ENCODE measurements at regions not wholly inside any gene's neighbourhood (a gene's known extent, or its start where the extent isn't known, plus 50 kb on each side); places are given as distances from the start of the nearest gene placed in this dataset.

- Histone ChIP-seq H3K14ac (ENCODE audit: insufficient read length) (no peak overlapping the region), H3K4ac (replicated peaks; ENCODE audit: insufficient read length, low read depth, low read length) (no peak overlapping the region), H3K79me1 (ENCODE audit: low read depth, low read length) (no peaks in the 10 kb centered on the region), H4K5ac (ENCODE audit: insufficient read length, low read depth, low read length) (no peak overlapping the region), H4K8ac (ENCODE audit: extremely low read depth, insufficient read depth, low read length) (no peak overlapping the region), H3K79me2 (ENCODE audit: control insufficient read depth in 1 of 2, insufficient read depth in 2 of 2, low read length in 2 of 2) (no peaks in the 10 kb centered on the region), H3K27ac (ENCODE audit: low read depth, low read length) (no peak overlapping the region), H2BK12ac (ENCODE audit: low read depth, low read length) (no peak overlapping the region), H2AK5ac (ENCODE audit: low read depth, low read length) (no peak overlapping the region), H2BK5ac (ENCODE audit: low read depth, low read length) (no peak overlapping the region), H3K27me3 (replicated peaks in 1 of 4; ENCODE audit: control insufficient read depth in 3 of 4, extremely low read depth in 1 of 4, insufficient read depth in 3 of 4, low read length in 3 of 4) (no peaks in the 10 kb centered on the region), H2BK120ac (replicated peaks; ENCODE audit: low read depth, low read length) (no peak overlapping the region), H2BK15ac (ENCODE audit: low read length) (no peak overlapping the region), H3K23ac (ENCODE audit: insufficient read length) (no peak overlapping the region), H3K23me2 (ENCODE audit: low read depth, low read length) (no peaks in the 10 kb centered on the region), H3K9ac (replicated peaks in 1 of 4; ENCODE audit: extremely low read depth in 1 of 4, low read depth in 3 of 4, low read length in 3 of 4) (no peak overlapping the region), H4K91ac (replicated peaks; ENCODE audit: insufficient read length, low read length) (no peak overlapping the region), H3K9me3 (ENCODE audit: insufficient read depth in 2 of 2, low read depth in 1 of 2, low read length in 1 of 2) (peaks cover 11 to 19% of the 10 kb centered on the region in 2 experiments), H3K36me3 (ENCODE audit: control insufficient read depth in 2 of 4, insufficient read depth in 4 of 4, low read length in 3 of 4) (no peaks in the 10 kb centered on the region), H3K4me1 (replicated peaks in 1 of 4; ENCODE audit: control insufficient read depth in 3 of 4, insufficient read depth in 4 of 4, low read length in 3 of 4) (no peaks in the 10 kb centered on the region), H4K20me1 (replicated peaks in 1 of 2; ENCODE audit: control insufficient read depth in 1 of 2, insufficient read depth in 2 of 2, low read length in 2 of 2) (no peaks in the 10 kb centered on the region), H3K4me3 (ENCODE audit: extremely low read depth in 1 of 4, insufficient read depth in 2 of 4, low read depth in 3 of 4, low read length in 4 of 4) (no peak overlapping the region), H2AFZ (ENCODE audit: low read length) (no peak overlapping the region), H3K56ac (replicated peaks; ENCODE audit: insufficient read length, low read depth, low read length) (no peak overlapping the region), H3K4me2 (ENCODE audit: insufficient read depth in 1 of 2, low read depth in 2 of 2, low read length in 2 of 2) (no peak overlapping the region), H3K18ac (ENCODE audit: extremely low read depth, low read length) (no peak overlapping the region), H2BK20ac (ENCODE audit: low read length) (no peak overlapping the region)
- FAIRE-seq (no peak), DNase-seq (ENCODE audit: low read depth in 1 of 2, low spot score in 2 of 2) (no peak)
- whole genome bisulfite sequencing, 2 experiments (ENCODE audit: extremely low coverage in 1 of 2, insufficient coverage in 1 of 2, insufficient read length in 1 of 2, insufficient replicate concordance in 2 of 2, low coverage in 1 of 2, low lambda C conversion rate in 2 of 2, missing lambda C conversion rate in 1 of 2) = 92% methylated on average over 10 of the region's 10 CpGs; no CpG with 5 or more reads in 1 of the 2 experiments
- POLR2A ChIA-PET (ENCODE audit: partially characterized antibody) = no interaction called here
- CTCF ChIA-PET (ENCODE audit: partially characterized antibody) = no interaction called here
- TF ChIP-seq CHD1 (IDR thresholded peaks at IDR 0.05; ENCODE audit: low read depth, low read length) (no peak), SIRT6 (IDR thresholded peaks at IDR 0.05; ENCODE audit: low read length) (no peak), KDM4A (IDR thresholded peaks at IDR 0.05; ENCODE audit: low read depth, low read length, severe bottlenecking) (no peak), POLR2A (IDR thresholded peaks at IDR 0.05; ENCODE audit: control extremely low read depth in 1 of 2, low read depth in 2 of 2, low read length in 2 of 2) (no peak), KDM5A (IDR thresholded peaks at IDR 0.05; ENCODE audit: low read length) (no peak), YY1 (IDR thresholded peaks at IDR 0.05; ENCODE audit: low read depth, low read length) (no peak), POLR2AphosphoS5 (IDR thresholded peaks at IDR 0.05; ENCODE audit: low read depth, low read length) (no peak), EP300 (IDR thresholded peaks at IDR 0.05; ENCODE audit: borderline replicate concordance in 1 of 2, low read depth in 2 of 2, low read length in 2 of 2) (no peak), GTF2F1 (IDR thresholded peaks at IDR 0.05; ENCODE audit: borderline replicate concordance, low read depth, low read length) (no peak), NRF1 (IDR thresholded peaks at IDR 0.05; ENCODE audit: low read depth, low read length) (no peak), BACH1 (IDR thresholded peaks at IDR 0.05; ENCODE audit: low read length) (no peak), ASH2L (IDR thresholded peaks at IDR 0.05; ENCODE audit: low read length) (no peak)
Observed at GRCh38 chr9:88922091-88922490, 69.2 kb upstream of the S1PR3 start.

Data from H1 (cell line).